ENCODE measurements at regions not wholly inside any gene's neighbourhood (a gene's known extent, or its start where the extent isn't known, plus 50 kb on each side); places are given as distances from the start of the nearest gene placed in this dataset.

DNA sequence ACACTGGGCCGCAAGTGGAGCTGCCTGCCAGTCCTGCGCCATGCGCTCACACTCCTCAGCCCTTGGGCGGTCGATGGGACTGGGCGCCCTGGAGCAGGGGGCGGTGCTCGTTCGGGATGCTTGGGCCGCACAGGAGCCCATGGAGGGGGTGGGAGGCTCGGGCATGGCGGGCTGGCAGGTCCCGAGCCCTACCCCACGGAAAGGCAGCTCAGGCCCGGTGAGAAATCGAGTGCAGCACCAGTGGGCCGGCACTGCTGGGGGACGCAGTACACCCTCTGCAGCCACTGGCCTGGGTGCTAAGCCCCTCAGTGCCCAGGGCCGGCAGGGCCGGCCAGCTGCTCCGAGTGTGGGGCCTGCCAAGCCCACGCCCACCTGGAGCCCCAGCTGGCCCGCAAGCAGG is 328.7 kb upstream of the LRRC4C start:
- TF ChIP-seq, protein P1, sequence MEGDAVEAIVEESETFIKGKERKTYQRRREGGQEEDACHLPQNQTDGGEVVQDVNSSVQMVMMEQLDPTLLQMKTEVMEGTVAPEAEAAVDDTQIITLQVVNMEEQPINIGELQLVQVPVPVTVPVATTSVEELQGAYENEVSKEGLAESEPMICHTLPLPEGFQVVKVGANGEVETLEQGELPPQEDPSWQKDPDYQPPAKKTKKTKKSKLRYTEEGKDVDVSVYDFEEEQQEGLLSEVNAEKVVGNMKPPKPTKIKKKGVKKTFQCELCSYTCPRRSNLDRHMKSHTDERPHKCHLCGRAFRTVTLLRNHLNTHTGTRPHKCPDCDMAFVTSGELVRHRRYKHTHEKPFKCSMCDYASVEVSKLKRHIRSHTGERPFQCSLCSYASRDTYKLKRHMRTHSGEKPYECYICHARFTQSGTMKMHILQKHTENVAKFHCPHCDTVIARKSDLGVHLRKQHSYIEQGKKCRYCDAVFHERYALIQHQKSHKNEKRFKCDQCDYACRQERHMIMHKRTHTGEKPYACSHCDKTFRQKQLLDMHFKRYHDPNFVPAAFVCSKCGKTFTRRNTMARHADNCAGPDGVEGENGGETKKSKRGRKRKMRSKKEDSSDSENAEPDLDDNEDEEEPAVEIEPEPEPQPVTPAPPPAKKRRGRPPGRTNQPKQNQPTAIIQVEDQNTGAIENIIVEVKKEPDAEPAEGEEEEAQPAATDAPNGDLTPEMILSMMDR (IDR thresholded peaks at IDR 0.05; ENCODE audit: extremely low read depth in 1 of 2, insufficient read depth in 1 of 2, low read depth in 1 of 2, low read length in 2 of 2), result no peak
- no peak for TF ChIP-seq POLR2A (IDR thresholded peaks at IDR 0.05; ENCODE audit: low read depth, low read length)

Data from endothelial cell of umbilical vein (primary cell).